SK-N-SH (cell line): ENCODE measurements at regions not wholly inside any gene's neighbourhood (a gene's known extent, or its start where the extent isn't known, plus 50 kb on each side); places are given as distances from the start of the nearest gene placed in this dataset.

Experiments used
- CTCF ChIA-PET: fragments of 300-600, 350-600 bp; formaldehyde crosslinking; extraction: SDS; loops from one replicate; lab custom pipeline; 2021; lab: Yijun Ruan, JAX
- POLR2A ChIA-PET: fragments of 350-600 bp; sonication (Branson Sonifier 250); formaldehyde crosslinking; extraction: SDS; loops from one replicate; lab custom pipeline; 2020; ENCODE audit warnings: antibody characterized with exemption, inconsistent platforms; lab: Yijun Ruan, JAX
- DNase-seq: peaks from one replicate; pipeline ENCODE4 v3.0.0; 2012
- H2AFZ ChIP-seq: fragments of 200-600 bp; sonication (generic); 2 replicates; pipeline ENCODE4 v1.8.1; 2016; ENCODE audit warnings: antibody characterized with exemption, mild to moderate bottlenecking, low read depth
- H3F3A ChIP-seq: fragments of 200-600 bp; sonication (generic); replicated peaks from 2 replicates; pipeline ENCODE3; 2016; ENCODE audit warnings: antibody characterized with exemption, mild to moderate bottlenecking; ENCODE audit not compliant: insufficient read depth
- H3K27ac ChIP-seq, 2 experiments: fragments of 200-500 bp in 1 of 2; fragments of 200-600 bp in 1 of 2; sonication (Bioruptor generic) in 1 of 2; sonication (generic), shearing (Covaris generic) in 1 of 2; 2 replicates each; pipeline versions ENCODE4 v1.5.1 to v1.6.1; 2014 to 2016; ENCODE audit warnings: low read depth in 2 of 2, inconsistent platforms in 1 of 2, low read length in 1 of 2, mild to moderate bottlenecking in 1 of 2, mixed read lengths in 1 of 2
- H3K27me3 ChIP-seq: fragments of 200-600 bp; sonication (generic), shearing (Covaris generic); 2 replicates; pipeline ENCODE4 v1.6.1; 2016; ENCODE audit warnings: mixed run types; ENCODE audit not compliant: insufficient read depth
- H3K36me3 ChIP-seq, 2 experiments: fragments of 200-500 bp in 1 of 2; fragments of 200-600 bp in 1 of 2; sonication (Bioruptor generic) in 1 of 2; sonication (generic) in 1 of 2; replicated peaks in 1 of 2; 2 replicates each; pipeline versions ENCODE3 to v1.5.1; 2014 to 2016; ENCODE audit warnings: low read length in 1 of 2, mild to moderate bottlenecking in 1 of 2; ENCODE audit not compliant: insufficient read depth in 2 of 2, control insufficient read depth in 1 of 2
- H3K4me1 ChIP-seq, 2 experiments: fragments of 200-500 bp in 1 of 2; fragments of 200-600 bp in 1 of 2; sonication (Bioruptor generic) in 1 of 2; sonication (generic), shearing (Covaris generic) in 1 of 2; 2 replicates each; pipeline versions ENCODE4 v1.5.1 to v1.6.1; 2014 to 2016; ENCODE audit warnings: low read depth in 1 of 2, low read length in 1 of 2, mixed run types in 1 of 2; ENCODE audit not compliant: insufficient read depth in 2 of 2, control insufficient read depth in 1 of 2
- H3K4me2 ChIP-seq: fragments of 200-600 bp; sonication (generic), shearing (Covaris generic); 2 replicates; pipeline ENCODE4 v1.6.1; 2017; ENCODE audit warnings: mixed run types
- H3K4me3 ChIP-seq, 2 experiments: fragments of 200-500 bp in 1 of 2; fragments of 200-600 bp in 1 of 2; sonication (Bioruptor generic) in 1 of 2; sonication (generic), shearing (Covaris generic) in 1 of 2; 2 replicates each; pipeline versions ENCODE4 v1.5.1 to v1.8.1; 2014 to 2016; ENCODE audit warnings: low read depth in 2 of 2, inconsistent platforms in 1 of 2, low read length in 1 of 2, mild to moderate bottlenecking in 1 of 2, mixed read lengths in 1 of 2, moderate library complexity in 1 of 2
- H3K79me2 ChIP-seq: fragments of 200-600 bp; sonication (generic); 2 replicates; pipeline ENCODE4 v1.8.1; 2017; ENCODE audit warnings: mild to moderate bottlenecking; ENCODE audit not compliant: insufficient read depth
- H3K9ac ChIP-seq: fragments of 200-600 bp; sonication (generic); 2 replicates; pipeline ENCODE4 v1.6.1; 2017; ENCODE audit warnings: mixed run types
- H3K9me2 ChIP-seq: fragments of 200-600 bp; sonication (generic); 2 replicates; pipeline ENCODE4 v1.6.1; 2017; ENCODE audit warnings: mixed run types
- H3K9me3 ChIP-seq: fragments of 200-600 bp; sonication (generic); 2 replicates; pipeline ENCODE4 v1.6.1; 2017; ENCODE audit warnings: mixed run types, mild to moderate bottlenecking, moderate library complexity
- H4K20me1 ChIP-seq: fragments of 200-600 bp; sonication (generic); 2 replicates; pipeline ENCODE4 v1.6.1; 2017; ENCODE audit warnings: mild to moderate bottlenecking, mixed run types; ENCODE audit not compliant: insufficient read depth
- CHD2 ChIP-seq: fragments of 150-350 bp; IDR thresholded peaks from 2 replicates; pipeline ENCODE4 v1.6.1; 2018; ENCODE audit warnings: low read length; ENCODE audit not compliant: partially characterized antibody
- EP300 ChIP-seq, 2 experiments: IDR thresholded peaks; 2 replicates each; pipeline versions ENCODE4 v1.4.0 to v1.6.1; 2012; ENCODE audit warnings: borderline replicate concordance in 1 of 2, low read depth in 1 of 2, low read length in 1 of 2
- EZH2phosphoT487 ChIP-seq: fragments of 200-600 bp; sonication (generic); IDR thresholded peaks from 2 replicates; pipeline ENCODE4 v1.6.1; 2017; ENCODE audit warnings: low read depth, mixed run types, mild to moderate bottlenecking, antibody characterized with exemption, moderate library complexity, borderline replicate concordance
- FOSL2 ChIP-seq: IDR thresholded peaks from 2 replicates; pipeline ENCODE4 v1.4.0; 2012; ENCODE audit warnings: low read depth, mild to moderate bottlenecking, moderate library complexity, borderline replicate concordance
- FOXJ3 ChIP-seq: sonication (generic); formaldehyde crosslinking; IDR thresholded peaks from 2 replicates; pipeline ENCODE4 v1.5.1; 2020; ENCODE audit warnings: mild to moderate bottlenecking, missing genetic modification reagents
- FOXM1 ChIP-seq: IDR thresholded peaks from 2 replicates; pipeline ENCODE4 v1.4.0; 2012; ENCODE audit warnings: low read depth, mild to moderate bottlenecking
- GABPA ChIP-seq: IDR thresholded peaks from 2 replicates; pipeline ENCODE4 v1.4.0; 2012; ENCODE audit warnings: low read depth, mild to moderate bottlenecking
- JUND ChIP-seq: IDR thresholded peaks from 2 replicates; pipeline ENCODE4 v1.4.0; 2012
- MEF2A ChIP-seq: IDR thresholded peaks from 2 replicates; pipeline ENCODE4 v1.4.0; 2012; ENCODE audit warnings: low read depth, borderline replicate concordance
- MXI1 ChIP-seq: IDR thresholded peaks from 2 replicates; pipeline ENCODE4 v1.6.1; 2012; ENCODE audit warnings: mild to moderate bottlenecking, low read depth, low read length, improper control_type of control experiment
- NFIC ChIP-seq: IDR thresholded peaks from 2 replicates; pipeline ENCODE4 v1.4.0; 2012; ENCODE audit warnings: borderline replicate concordance
- NRF1 ChIP-seq: IDR thresholded peaks from 2 replicates; pipeline ENCODE4 v1.6.1; 2012; ENCODE audit warnings: low read depth, mild to moderate bottlenecking, low read length
- RAD21 ChIP-seq: IDR thresholded peaks from 2 replicates; pipeline ENCODE4 v1.6.1; 2012; ENCODE audit warnings: mild to moderate bottlenecking, low read length
- RFX5 ChIP-seq: IDR thresholded peaks from 2 replicates; pipeline ENCODE4 v1.6.1; 2012; ENCODE audit warnings: mild to moderate bottlenecking, improper control_type of control experiment, low read length
- RXRA ChIP-seq: IDR thresholded peaks from 2 replicates; pipeline ENCODE4 v1.4.0; 2012; ENCODE audit warnings: low read depth, mild to moderate bottlenecking, borderline replicate concordance
- SIN3A ChIP-seq: IDR thresholded peaks from 2 replicates; pipeline ENCODE4 v1.6.1; 2012; ENCODE audit warnings: low read depth, mild to moderate bottlenecking, low read length, moderate library complexity, borderline replicate concordance
- TCF12 ChIP-seq: IDR thresholded peaks from 2 replicates; pipeline ENCODE4 v1.4.0; 2012
- USF2 ChIP-seq: fragments of 150-350 bp; IDR thresholded peaks from 2 replicates; pipeline ENCODE4 v1.6.1; 2017; ENCODE audit warnings: antibody characterized with exemption, low read length, low read depth, borderline replicate concordance
- YY1 ChIP-seq: IDR thresholded peaks from 2 replicates; pipeline ENCODE4 v1.4.0; 2012; ENCODE audit warnings: low read depth, mild to moderate bottlenecking
- WGBS: methylation state at CpG from one replicate; pipeline ENCODE4 v1.1.6; 2017; ENCODE audit warnings: low lambda C conversion rate; 5-methylcytosine and 5-hydroxymethylcytosine counted together
- TF ChIP-seq, protein P1 (sequence below): IDR thresholded peaks from 2 replicates; pipeline ENCODE4 v1.4.0; 2012; ENCODE audit warnings: low read depth, borderline replicate concordance
- TF ChIP-seq, protein P2 (sequence below): fragments of 200-600 bp; sonication (generic); IDR thresholded peaks from 2 replicates; pipeline ENCODE4 v1.6.1; 2017; ENCODE audit warnings: antibody characterized with exemption, mild to moderate bottlenecking, moderate library complexity
- TF ChIP-seq, protein P3 (sequence below): IDR thresholded peaks from 2 replicates; pipeline ENCODE4; 2012

DNA sequence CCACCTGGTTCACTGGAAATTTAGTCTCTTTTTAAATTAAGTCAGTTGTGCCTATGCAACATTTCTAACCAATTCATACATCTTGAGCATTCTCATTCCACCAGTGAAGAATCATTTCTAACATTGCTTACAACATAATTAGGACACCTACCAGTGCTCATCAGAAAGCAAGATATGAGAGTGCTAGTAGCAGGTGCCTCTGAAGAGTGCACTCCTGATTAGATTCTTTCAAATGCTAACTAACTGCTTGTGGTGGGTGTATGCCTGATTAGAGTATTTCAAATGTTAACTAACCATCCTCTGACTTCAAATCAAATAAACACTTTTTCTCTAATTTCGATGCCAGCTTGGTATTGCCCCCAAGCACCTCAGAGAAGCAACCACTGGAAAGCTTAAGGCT, 124.3 kb upstream of the DNAJC10 start:
- no peaks in the 10 kb centered on the region for H4K20me1 ChIP-seq

DNA sequence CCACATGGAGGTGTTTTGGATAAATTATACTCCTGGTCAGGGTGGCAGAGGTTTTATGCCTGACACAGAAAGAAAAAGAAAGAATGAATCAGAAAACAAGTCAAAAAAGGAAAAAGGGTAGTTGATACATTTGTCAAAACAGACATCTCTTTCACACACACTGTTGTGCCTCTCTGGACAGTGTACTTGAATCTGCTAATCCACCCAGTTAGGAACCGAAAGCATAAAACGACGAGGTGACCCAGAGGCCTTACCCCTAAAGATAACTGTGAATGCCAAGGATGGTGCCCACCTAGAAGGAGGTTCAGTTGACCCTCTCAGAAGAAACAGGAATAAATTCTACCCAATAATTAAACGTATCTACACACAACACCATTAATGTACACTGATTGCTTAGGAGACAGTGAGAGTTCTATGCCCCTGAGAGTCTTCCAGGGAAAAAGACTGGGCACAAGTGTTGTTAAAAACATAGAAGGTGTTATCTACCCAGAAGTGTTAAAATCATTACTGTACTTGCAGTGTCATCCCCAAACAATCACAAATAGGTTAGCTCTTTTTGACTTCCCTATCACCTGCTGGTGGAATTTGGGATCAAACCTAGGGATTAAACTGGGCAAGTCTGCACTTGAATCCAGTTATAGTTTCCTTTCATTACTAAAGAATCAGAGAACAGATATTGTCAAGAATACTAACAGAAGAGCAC, 123.2 kb upstream of the DNAJC10 start:
- H3F3A ChIP-seq: peaks cover 21% of the 10 kb centered on the region
- H2AFZ ChIP-seq: no peak overlapping the region
- no peaks in the 10 kb centered on the region for H3K9me3 ChIP-seq
- H3K36me3 ChIP-seq: no peaks in the 10 kb centered on the region
- POLR2A ChIA-PET: no interaction called here
- peak overlapping the region in 1 of 2 experiments; percentile 43; a peak in 2 of 4 replicates for H3K27ac ChIP-seq
- H3K4me1 ChIP-seq: peaks cover 0 to 25% of the 10 kb centered on the region in 2 experiments
- CTCF ChIA-PET: no interaction called here
- H3K27me3 ChIP-seq: no peaks in the 10 kb centered on the region
- TF ChIP-seq USF2 (no peak), GABPA (no peak), EZH2phosphoT487 (no peak), MXI1 (no peak), CHD2 (no peak), SIN3A (no peak), YY1 (no peak)
- TF ChIP-seq, protein P1, sequence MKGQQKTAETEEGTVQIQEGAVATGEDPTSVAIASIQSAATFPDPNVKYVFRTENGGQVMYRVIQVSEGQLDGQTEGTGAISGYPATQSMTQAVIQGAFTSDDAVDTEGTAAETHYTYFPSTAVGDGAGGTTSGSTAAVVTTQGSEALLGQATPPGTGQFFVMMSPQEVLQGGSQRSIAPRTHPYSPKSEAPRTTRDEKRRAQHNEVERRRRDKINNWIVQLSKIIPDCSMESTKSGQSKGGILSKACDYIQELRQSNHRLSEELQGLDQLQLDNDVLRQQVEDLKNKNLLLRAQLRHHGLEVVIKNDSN: no peak
- TF ChIP-seq, protein P2, sequence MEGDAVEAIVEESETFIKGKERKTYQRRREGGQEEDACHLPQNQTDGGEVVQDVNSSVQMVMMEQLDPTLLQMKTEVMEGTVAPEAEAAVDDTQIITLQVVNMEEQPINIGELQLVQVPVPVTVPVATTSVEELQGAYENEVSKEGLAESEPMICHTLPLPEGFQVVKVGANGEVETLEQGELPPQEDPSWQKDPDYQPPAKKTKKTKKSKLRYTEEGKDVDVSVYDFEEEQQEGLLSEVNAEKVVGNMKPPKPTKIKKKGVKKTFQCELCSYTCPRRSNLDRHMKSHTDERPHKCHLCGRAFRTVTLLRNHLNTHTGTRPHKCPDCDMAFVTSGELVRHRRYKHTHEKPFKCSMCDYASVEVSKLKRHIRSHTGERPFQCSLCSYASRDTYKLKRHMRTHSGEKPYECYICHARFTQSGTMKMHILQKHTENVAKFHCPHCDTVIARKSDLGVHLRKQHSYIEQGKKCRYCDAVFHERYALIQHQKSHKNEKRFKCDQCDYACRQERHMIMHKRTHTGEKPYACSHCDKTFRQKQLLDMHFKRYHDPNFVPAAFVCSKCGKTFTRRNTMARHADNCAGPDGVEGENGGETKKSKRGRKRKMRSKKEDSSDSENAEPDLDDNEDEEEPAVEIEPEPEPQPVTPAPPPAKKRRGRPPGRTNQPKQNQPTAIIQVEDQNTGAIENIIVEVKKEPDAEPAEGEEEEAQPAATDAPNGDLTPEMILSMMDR: peak; percentile 24
- H3K9me2 ChIP-seq: no peaks in the 10 kb centered on the region
- WGBS: 91% methylated on average over 4 of the region's 4 CpGs
- no peaks in the 10 kb centered on the region for H4K20me1 ChIP-seq
- H3K4me2 ChIP-seq: no peak overlapping the region
- no peaks in the 10 kb centered on the region for H3K79me2 ChIP-seq
- DNase-seq: no peak
- no peak overlapping the region for H3K4me3 ChIP-seq
- no peak overlapping the region for H3K9ac ChIP-seq

More for the DNA sequence above, 124.3 kb upstream of the DNAJC10 start:
- Histone ChIP-seq H3K9ac (no peak overlapping the region), H3K4me2 (no peak overlapping the region), H3K4me3 (no peak overlapping the region), H3K36me3 (no peaks in the 10 kb centered on the region), H3K4me1 (peaks cover 0 to 35% of the 10 kb centered on the region in 2 experiments), H3K9me2 (no peaks in the 10 kb centered on the region), H3K9me3 (no peaks in the 10 kb centered on the region), H3K27me3 (no peaks in the 10 kb centered on the region)
- POLR2A ChIA-PET: no interaction called here
- 45% methylated on average over 1 of the region's 1 CpG for WGBS
- no peak for DNase-seq
- CTCF ChIA-PET: no interaction called here
- TF ChIP-seq TCF12: no peak
- TF ChIP-seq GABPA: no peak
- TF ChIP-seq CHD2: no peak
- TF ChIP-seq, protein P3, sequence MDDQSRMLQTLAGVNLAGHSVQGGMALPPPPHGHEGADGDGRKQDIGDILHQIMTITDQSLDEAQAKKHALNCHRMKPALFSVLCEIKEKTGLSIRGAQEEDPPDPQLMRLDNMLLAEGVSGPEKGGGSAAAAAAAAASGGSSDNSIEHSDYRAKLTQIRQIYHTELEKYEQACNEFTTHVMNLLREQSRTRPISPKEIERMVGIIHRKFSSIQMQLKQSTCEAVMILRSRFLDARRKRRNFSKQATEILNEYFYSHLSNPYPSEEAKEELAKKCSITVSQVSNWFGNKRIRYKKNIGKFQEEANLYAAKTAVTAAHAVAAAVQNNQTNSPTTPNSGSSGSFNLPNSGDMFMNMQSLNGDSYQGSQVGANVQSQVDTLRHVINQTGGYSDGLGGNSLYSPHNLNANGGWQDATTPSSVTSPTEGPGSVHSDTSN: no peak
- no peak for TF ChIP-seq RXRA
- TF ChIP-seq YY1: no peak
- TF ChIP-seq FOXJ3: no peak
- no peak for TF ChIP-seq NRF1
- no peak for TF ChIP-seq JUND
- TF ChIP-seq NFIC: no peak
- no peak for TF ChIP-seq FOXM1
- TF ChIP-seq, protein P1: no peak
- TF ChIP-seq MEF2A: no peak
- no peak for TF ChIP-seq RFX5
- TF ChIP-seq EP300 (IDR thresholded peaks at IDR 0.05; ENCODE audit: borderline replicate concordance in 1 of 2, low read depth in 1 of 2, low read length in 1 of 2): no peak
- TF ChIP-seq FOSL2: no peak
- TF ChIP-seq RAD21: no peak
- TF ChIP-seq, all 33 proteins: peak for 0
- Histone ChIP-seq H3F3A (peaks cover 21% of the 10 kb centered on the region), H2AFZ (no peak overlapping the region), H3K79me2 (no peaks in the 10 kb centered on the region), H3K27ac (no peak overlapping the region)
